K562 (cell line): ENCODE measurements at regions not wholly inside any gene's neighbourhood (a gene's known extent, or its start where the extent isn't known, plus 50 kb on each side); places are given as distances from the start of the nearest gene placed in this dataset.

ENCODE experiments used
- ATAC-seq: fragments of 200-7000 bp; cut with Tn5 transposase; 3 replicates; pipeline ENCODE4 v1.9.1; 2020; ENCODE audit warnings: moderate library complexity
- BruUV-seq: library from RNA; stranded (reverse); fragments of 400-500 nt; replicated peaks from 2 replicates; lab custom pipeline; 2021; lab: Mats Ljungman, UMichigan
- CTCF ChIA-PET: fragments of 300-600 bp; formaldehyde crosslinking; extraction: SDS; loops from one replicate; lab custom pipeline; 2021; ENCODE audit warnings: low intra/inter-chr PET ratio; lab: Yijun Ruan, JAX
- POLR2A ChIA-PET: fragments of 300-600, 350-650 bp; sonication (Branson Sonifier 250); formaldehyde crosslinking; extraction: SDS; loops from one replicate; lab custom pipeline; 2021; ENCODE audit warnings: antibody characterized with exemption, inconsistent platforms; lab: Yijun Ruan, JAX
- DNase-seq, 4 experiments: peaks; one replicate each; pipeline versions ENCODE4 v3.0.0 to v3.0.0-alpha.2; 2011 to 2018; ENCODE audit warnings: low spot score in 3 of 4, mixed read lengths in 3 of 4; ENCODE audit errors: extremely low read depth in 1 of 4
- FAIRE-seq: peaks from 2 replicates; lab custom pipeline; 2011; peaks lifted over from hg19 to GRCh38; lab: Jason Lieb, UNC
- H2AFZ ChIP-seq: 2 replicates; pipeline ENCODE4 v1.6.0; 2011; ENCODE audit warnings: low read depth, low read length, control low read depth, inconsistent platforms
- H3K27ac ChIP-seq: fragments of 200-600 bp; 3 replicates; pipeline ENCODE4 v1.8.0; 2011; ENCODE audit warnings: low read depth, mild to moderate bottlenecking, control low read depth, inconsistent platforms, low read length, moderate library complexity, mixed read lengths; ENCODE audit errors: extremely low read depth
- H3K27me3 ChIP-seq, 2 experiments: fragments of 300-600 bp in 1 of 2; 2 replicates in 1 of 2; 3 replicates in 1 of 2; pipeline versions ENCODE4 v1.6.0 to v1.8.0; 2011; ENCODE audit warnings: inconsistent platforms in 2 of 2, low read length in 2 of 2, mild to moderate bottlenecking in 1 of 2, mixed read lengths in 1 of 2, moderate library complexity in 1 of 2; ENCODE audit not compliant: control insufficient read depth in 2 of 2, insufficient read depth in 2 of 2
- H3K36me3 ChIP-seq: fragments of 300-600 bp; 3 replicates; pipeline ENCODE4 v1.8.0; 2011; ENCODE audit warnings: mild to moderate bottlenecking, low read length, inconsistent platforms; ENCODE audit not compliant: control insufficient read depth, insufficient read depth
- H3K4me1 ChIP-seq, 2 experiments: fragments of 200-600 bp in 1 of 2; replicated peaks in 1 of 2; 2 replicates in 1 of 2; 3 replicates in 1 of 2; pipeline versions ENCODE4 v1.5.1 to v1.8.0; 2011; ENCODE audit warnings: inconsistent platforms in 2 of 2, low read length in 2 of 2, mild to moderate bottlenecking in 1 of 2, mixed read lengths in 1 of 2, moderate library complexity in 1 of 2; ENCODE audit not compliant: control insufficient read depth in 2 of 2, insufficient read depth in 2 of 2
- H3K4me2 ChIP-seq: 2 replicates; pipeline ENCODE4 v1.6.1; 2011; ENCODE audit warnings: low read length, control low read depth, inconsistent platforms, mixed read lengths; ENCODE audit not compliant: insufficient read depth
- H3K4me3 ChIP-seq: fragments of 200-600 bp; sonication (generic), shearing (Covaris generic); 2 replicates; pipeline ENCODE4 v1.5.1; 2016; ENCODE audit warnings: control low read depth, inconsistent platforms
- H3K79me2 ChIP-seq: fragments of 200-600 bp; 3 replicates; pipeline ENCODE4 v1.8.0; 2011; ENCODE audit warnings: low read length, inconsistent platforms; ENCODE audit not compliant: control insufficient read depth, insufficient read depth
- H3K9ac ChIP-seq, 2 experiments: 2 replicates each; pipeline versions ENCODE4 v1.6.0 to v1.6.1; 2011; ENCODE audit warnings: low read depth in 2 of 2, low read length in 2 of 2, control low read depth in 1 of 2, inconsistent platforms in 1 of 2, mild to moderate bottlenecking in 1 of 2, mixed read lengths in 1 of 2; ENCODE audit not compliant: insufficient read depth in 1 of 2
- H3K9me1 ChIP-seq: one replicate; pipeline ENCODE4 v1.6.0; 2011; ENCODE audit warnings: inconsistent platforms, mild to moderate bottlenecking, low read length, moderate library complexity; ENCODE audit not compliant: control insufficient read depth, insufficient read depth
- H3K9me3 ChIP-seq: replicated peaks from 2 replicates; pipeline ENCODE4 v1.5.1; 2011; ENCODE audit warnings: low read depth, low read length, inconsistent platforms; ENCODE audit not compliant: control insufficient read depth, insufficient read depth
- H4K20me1 ChIP-seq: replicated peaks from 2 replicates; pipeline ENCODE4 v1.6.1; 2011; ENCODE audit warnings: low read length, inconsistent platforms, mixed read lengths; ENCODE audit not compliant: control insufficient read depth, insufficient read depth
- C11orf30 ChIP-seq: fragments of 450-650 bp; IDR thresholded peaks from 2 replicates; pipeline ENCODE4 v1.6.1; 2016; ENCODE audit warnings: low read depth, mild to moderate bottlenecking
- GATAD2A ChIP-seq: fragments of 450-650 bp; IDR thresholded peaks from 2 replicates; pipeline ENCODE4 v1.6.1; 2017
- GTF2F1 ChIP-seq: IDR thresholded peaks from 2 replicates; pipeline ENCODE4 v1.6.1; 2011; ENCODE audit warnings: low read depth, low read length, improper control_type of control experiment
- KDM2B ChIP-seq: fragments of 250-450 bp; sonication (Bioruptor Pico); IDR thresholded peaks from 2 replicates; pipeline ENCODE4 v1.8.0; 2021; ENCODE audit warnings: mild to moderate bottlenecking, moderate library complexity
- KLF1 ChIP-seq: fragments of 450-650 bp; IDR thresholded peaks from 2 replicates; pipeline ENCODE4 v1.6.1; 2016; ENCODE audit warnings: missing genetic modification characterization, missing compliant biosample characterization
- NFE2 ChIP-seq: IDR thresholded peaks from 2 replicates; pipeline ENCODE4 v1.6.1; 2014; ENCODE audit warnings: antibody characterized with exemption, low read depth
- NFIC ChIP-seq: fragments of 450-650 bp; IDR thresholded peaks from 2 replicates; pipeline ENCODE4 v1.6.1; 2017; ENCODE audit warnings: mild to moderate bottlenecking, inconsistent platforms
- PML ChIP-seq: IDR thresholded peaks from 2 replicates; pipeline ENCODE4 v1.6.1; 2012; ENCODE audit warnings: low read length, inconsistent platforms
- SMARCA5 ChIP-seq: fragments of 450-650 bp; IDR thresholded peaks from 2 replicates; pipeline ENCODE4 v1.6.1; 2016
- SNIP1 ChIP-seq: fragments of 450-650 bp; IDR thresholded peaks from 2 replicates; pipeline ENCODE4 v1.7.1; 2017; ENCODE audit warnings: low read depth, mild to moderate bottlenecking
- TBP ChIP-seq: optimal IDR thresholded peaks from 2 replicates; pipeline ENCODE3; 2011; ENCODE audit warnings: low read depth, low read length, improper control_type of control experiment
- TRIM25 ChIP-seq: fragments of 450-650 bp; IDR thresholded peaks from 2 replicates; pipeline ENCODE4 v1.7.0; 2016; ENCODE audit warnings: borderline replicate concordance
- XRCC3 ChIP-seq: fragments of 450-650 bp; IDR thresholded peaks from 2 replicates; pipeline ENCODE4 v1.6.1; 2017; ENCODE audit warnings: mild to moderate bottlenecking, moderate library complexity
- YY1 ChIP-seq, 3 experiments: IDR thresholded peaks; 2 replicates each; pipeline ENCODE4 v1.6.1; 2011; ENCODE audit warnings: low read length in 2 of 3, mild to moderate bottlenecking in 2 of 3, moderate library complexity in 2 of 3, borderline replicate concordance in 1 of 3, control low read depth in 1 of 3, low read depth in 1 of 3; ENCODE audit not compliant: insufficient read depth in 3 of 3, insufficient replicate concordance in 2 of 3, control insufficient read depth in 1 of 3, insufficient read length in 1 of 3; ENCODE audit errors: extremely low read depth in 1 of 3
- ZFP36 ChIP-seq: fragments of 150-350 bp; IDR thresholded peaks from 2 replicates; pipeline ENCODE4 v1.6.1; 2018; ENCODE audit warnings: low read length, low read depth; ENCODE audit not compliant: partially characterized antibody
- ZNF175 ChIP-seq: fragments of 200-800 bp; sonication (Bioruptor generic); IDR thresholded peaks from 2 replicates; pipeline ENCODE4 v1.6.1; 2016; ENCODE audit warnings: low read depth, mild to moderate bottlenecking, missing genetic modification characterization, missing compliant biosample characterization
- ZNF408 ChIP-seq: fragments of 250-450 bp; sonication (Bioruptor Pico); IDR thresholded peaks from 2 replicates; pipeline ENCODE4 v1.4.0; 2020; ENCODE audit warnings: low read depth, mild to moderate bottlenecking, moderate library complexity
- WGBS: fragments of 100-300 bp; shearing (Covaris generic); methylation state at CpG from one replicate; pipeline ENCODE4 v1.1.6; 2016; ENCODE audit warnings: low coverage, mixed read lengths; ENCODE audit not compliant: insufficient coverage; ENCODE audit errors: missing lambda C conversion rate; 5-methylcytosine and 5-hydroxymethylcytosine counted together
- in situ Hi-C: fragments of 300-500 bp; cut with MboI; formaldehyde crosslinking; loops from 4 replicates; pipeline ENCODE4 v1.15.0; 2018; ENCODE audit warnings: inconsistent platforms, mixed read lengths
- intact Hi-C: fragments of 100-400 bp; cut with micrococcal nuclease; formaldehyde crosslinking; loops from 2 replicates; pipeline ENCODE4 v1.14.2; 2022

- Histone ChIP-seq H3K79me2 (no peaks in the 10 kb centered on the region), H3K27ac (no peak overlapping the region), H3K4me2 (no peak overlapping the region), H3K4me3 (no peak overlapping the region), H3K9me3 (no peaks in the 10 kb centered on the region), H3K9ac (no peak overlapping the region), H3K4me1 (no peaks in the 10 kb centered on the region), H3K27me3 (no peaks in the 10 kb centered on the region; a peak in 2 of 5 replicates), H3K9me1 (no peaks in the 10 kb centered on the region), H2AFZ (no peak overlapping the region), H3K36me3 (no peaks in the 10 kb centered on the region), H4K20me1 (no peaks in the 10 kb centered on the region)
- in situ Hi-C loops (no loop called here), intact Hi-C loops (no loop called here)
- no peak for DNase-seq
- ChIA-PET POLR2A (no interaction called here), CTCF (interaction anchor here (0.7 kb wide), 1 partner anchor 852 kb away, joined by 5 read pairs; no protein-coding TSS in a partner anchor)
- TF ChIP-seq ZNF175 (CRISPR knock-in tag) (no peak), NFIC (no peak)
- no TSS peak for BruUV-seq
- 3% methylated on average over 8 of the region's 8 CpGs for WGBS
- FAIRE-seq = no peak
- no peak for ATAC-seq
These were observed 69.2 kb upstream of the MAML3 start for GRCh38 chr4:140223056-140223810.

GRCh38 chr4:140222171-140222570, 68.2 kb upstream of the MAML3 start:
- Histone ChIP-seq H4K20me1 (no peaks in the 10 kb centered on the region), H3K27me3 (no peaks in the 10 kb centered on the region; a peak in 1 of 5 replicates), H3K4me2 (no peak overlapping the region), H3K4me1 (no peaks in the 10 kb centered on the region), H3K36me3 (no peaks in the 10 kb centered on the region), H3K9me1 (no peaks in the 10 kb centered on the region), H3K4me3 (no peak overlapping the region), H3K9me3 (no peaks in the 10 kb centered on the region), H3K79me2 (no peaks in the 10 kb centered on the region), H3K9ac (no peak overlapping the region), H2AFZ (no peak overlapping the region), H3K27ac (no peak overlapping the region)
- POLR2A ChIA-PET = interaction anchor here (1.7 kb wide), 1 partner anchor 9 kb away, joined by 3 read pairs; no protein-coding TSS in a partner anchor
- CTCF ChIA-PET = no interaction called here
- FAIRE-seq = no peak
- in situ Hi-C loops = no loop called here
- intact Hi-C loops = no loop called here
- no peak for ATAC-seq
- DNase-seq = no peak
- no TSS peak for BruUV-seq
- TF ChIP-seq ZNF408 (CRISPR knock-in tag) (no peak), PML (no peak), TRIM25 (no peak), SNIP1 (no peak), GTF2F1 (no peak), ZFP36 (no peak), NFE2 (no peak), SMARCA5 (no peak), GATAD2A (no peak), KLF1 (tag) (no peak), TBP (no peak), KDM2B (CRISPR knock-in tag) (no peak), XRCC3 (no peak), C11orf30 (no peak), YY1 (IDR thresholded peaks at IDR 0.05; ENCODE audit: borderline replicate concordance in 1 of 3, control insufficient read depth in 1 of 3, extremely low read depth in 1 of 3, insufficient read depth in 3 of 3, insufficient read length in 1 of 3, insufficient replicate concordance in 2 of 3, low read depth in 1 of 3, low read length in 2 of 3) (no peak)
